ENCODE measurements at regions not wholly inside any gene's neighbourhood (a gene's known extent, or its start where the extent isn't known, plus 50 kb on each side); places are given as distances from the start of the nearest gene placed in this dataset.

DNA sequence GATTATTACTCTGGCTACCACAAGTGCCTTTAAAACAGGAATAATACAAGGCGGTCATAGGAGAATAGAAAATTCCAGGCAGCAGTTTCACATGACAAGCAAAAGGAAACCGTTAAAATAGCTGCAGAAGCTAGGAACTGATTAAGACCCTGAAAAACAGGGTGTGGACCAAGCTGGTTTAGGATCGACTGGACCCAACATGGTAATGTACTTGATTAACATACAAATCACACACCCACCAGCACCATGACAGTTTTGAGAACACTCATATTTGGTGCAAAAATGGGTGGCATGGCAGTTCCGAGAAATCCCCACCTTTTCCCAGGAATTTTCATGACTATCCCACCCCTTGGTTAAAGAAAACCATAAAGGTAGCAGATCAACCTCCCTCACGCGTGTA is 51.9 kb upstream of the TMEM163 start:
- Histone ChIP-seq H2AFZ (ENCODE audit: low read length, unreplicated experiment) (no peak overlapping the region), H3K27ac (ENCODE audit: low read depth, low read length) (no peak overlapping the region), H3K36me3 (ENCODE audit: insufficient read depth, low read length) (no peaks in the 10 kb centered on the region), H3K79me2 (ENCODE audit: control insufficient read depth, insufficient read depth, low read length, unreplicated experiment) (no peaks in the 10 kb centered on the region), H3K4me3 (ENCODE audit: low read depth, low read length) (no peak overlapping the region), H3K4me1 (ENCODE audit: control insufficient read depth, insufficient read depth, low read length, unreplicated experiment) (peaks cover 21% of the 10 kb centered on the region), H3K27me3 (ENCODE audit: insufficient read depth, low read length) (peaks cover 17% of the 10 kb centered on the region)

DNA sequence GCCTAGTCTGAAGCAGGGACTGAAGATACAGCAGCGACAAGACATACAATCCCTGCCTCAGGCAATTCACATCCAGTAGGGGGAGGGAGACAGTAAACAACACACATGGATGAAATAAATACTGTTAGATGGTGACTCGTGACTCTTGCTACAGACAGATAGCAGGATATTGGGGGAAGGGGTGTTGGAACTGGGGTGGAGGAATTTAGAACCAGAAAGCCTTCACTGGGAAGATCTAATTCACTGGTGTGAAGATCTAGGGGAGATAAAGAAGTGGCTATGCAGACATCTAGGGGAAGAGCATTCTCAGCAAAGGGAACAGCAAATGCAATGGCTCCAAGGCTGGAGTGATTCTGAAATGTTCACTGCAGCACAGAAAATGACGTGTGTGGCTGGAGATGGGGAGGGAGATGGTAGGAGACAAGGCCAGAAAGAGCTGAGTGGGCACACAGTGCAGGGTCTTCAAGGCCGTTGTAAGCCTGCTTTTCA is 52.6 kb upstream of the TMEM163 start:
- H3K27me3 ChIP-seq (ENCODE audit: insufficient read depth, low read length): peaks cover 17% of the 10 kb centered on the region
- no peak overlapping the region for H3K27ac ChIP-seq (ENCODE audit: low read depth, low read length)
- H3K79me2 ChIP-seq (ENCODE audit: control insufficient read depth, insufficient read depth, low read length, unreplicated experiment): no peaks in the 10 kb centered on the region
- no peaks in the 10 kb centered on the region for H3K36me3 ChIP-seq (ENCODE audit: insufficient read depth, low read length)
- no peak overlapping the region for H3K4me3 ChIP-seq (ENCODE audit: low read depth, low read length)
- H3K4me1 ChIP-seq (ENCODE audit: control insufficient read depth, insufficient read depth, low read length, unreplicated experiment): peaks cover 21% of the 10 kb centered on the region
- H2AFZ ChIP-seq (ENCODE audit: low read length, unreplicated experiment): peak overlapping the region; percentile 8

DNA sequence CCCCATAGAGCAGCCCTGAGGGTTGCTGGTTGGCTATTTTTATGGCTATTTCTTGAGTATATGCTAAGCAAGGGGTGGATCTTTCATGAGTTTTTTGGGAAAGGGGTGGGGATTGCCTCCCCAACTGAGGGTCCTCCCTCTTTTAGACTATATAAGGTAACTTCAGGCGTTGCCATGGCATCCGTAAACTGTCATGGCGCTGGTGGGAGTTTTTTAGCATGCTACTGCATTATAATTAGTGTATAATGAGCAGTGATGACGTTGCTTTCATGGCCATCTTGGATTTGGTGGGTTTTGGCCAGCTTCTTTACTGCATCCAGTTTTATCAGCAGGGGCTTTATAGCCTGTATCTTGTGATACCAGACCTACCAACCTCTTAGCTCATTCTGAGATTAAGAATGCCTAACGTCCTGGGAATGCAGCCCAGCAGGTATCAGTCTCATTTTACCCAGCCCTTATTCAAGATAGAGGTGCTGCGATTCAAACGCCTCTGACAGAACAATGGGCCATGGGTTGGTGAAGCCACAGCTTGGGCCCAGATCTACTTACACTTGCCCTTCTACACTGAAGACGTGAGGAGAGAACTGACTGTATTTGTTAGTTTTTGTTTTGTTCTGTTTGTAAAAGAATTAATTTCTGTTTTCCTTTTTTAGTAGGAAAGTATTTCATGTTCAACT is 53.8 kb upstream of the TMEM163 start:
- Histone ChIP-seq H3K27me3 (ENCODE audit: insufficient read depth, low read length) (peaks cover 10% of the 10 kb centered on the region; the same call in 1 of the 2 replicates), H2AFZ (ENCODE audit: low read length, unreplicated experiment) (no peak overlapping the region), H3K36me3 (ENCODE audit: insufficient read depth, low read length) (no peaks in the 10 kb centered on the region), H3K27ac (ENCODE audit: low read depth, low read length) (no peak overlapping the region), H3K4me1 (ENCODE audit: control insufficient read depth, insufficient read depth, low read length, unreplicated experiment) (peaks cover 21% of the 10 kb centered on the region), H3K4me3 (ENCODE audit: low read depth, low read length) (no peak overlapping the region), H3K79me2 (ENCODE audit: control insufficient read depth, insufficient read depth, low read length, unreplicated experiment) (no peaks in the 10 kb centered on the region)

DNA sequence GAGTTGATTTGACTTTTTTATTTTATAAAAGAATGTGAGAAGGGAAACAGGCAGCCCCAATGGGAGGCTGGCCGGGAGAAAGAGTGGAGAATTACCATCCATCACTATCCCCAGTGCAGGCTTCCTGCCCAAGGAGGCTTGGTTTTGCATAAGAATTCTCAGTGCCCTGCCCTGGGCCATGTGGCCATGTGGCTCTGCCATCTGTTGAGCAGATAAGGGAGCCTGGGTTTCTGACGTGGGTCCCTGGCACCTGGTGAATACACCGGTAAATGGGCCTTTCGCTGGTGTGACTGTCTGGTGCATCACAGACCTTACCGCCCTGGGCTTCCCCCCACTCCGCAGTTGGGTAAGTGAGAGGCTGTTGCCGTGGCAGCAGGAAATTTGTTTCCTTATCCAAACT is 54.5 kb upstream of the TMEM163 start:
- H2AFZ ChIP-seq (ENCODE audit: low read length, unreplicated experiment): peak overlapping the region; percentile 27
- no peaks in the 10 kb centered on the region for H3K36me3 ChIP-seq (ENCODE audit: insufficient read depth, low read length)
- no peak overlapping the region for H3K4me3 ChIP-seq (ENCODE audit: low read depth, low read length)
- peaks cover 21% of the 10 kb centered on the region for H3K4me1 ChIP-seq (ENCODE audit: control insufficient read depth, insufficient read depth, low read length, unreplicated experiment)
- H3K79me2 ChIP-seq (ENCODE audit: control insufficient read depth, insufficient read depth, low read length, unreplicated experiment): no peaks in the 10 kb centered on the region
- H3K27ac ChIP-seq (ENCODE audit: low read depth, low read length): no peak overlapping the region
- H3K27me3 ChIP-seq (ENCODE audit: insufficient read depth, low read length): peaks cover 10% of the 10 kb centered on the region; the same call in 1 of the 2 replicates

DNA sequence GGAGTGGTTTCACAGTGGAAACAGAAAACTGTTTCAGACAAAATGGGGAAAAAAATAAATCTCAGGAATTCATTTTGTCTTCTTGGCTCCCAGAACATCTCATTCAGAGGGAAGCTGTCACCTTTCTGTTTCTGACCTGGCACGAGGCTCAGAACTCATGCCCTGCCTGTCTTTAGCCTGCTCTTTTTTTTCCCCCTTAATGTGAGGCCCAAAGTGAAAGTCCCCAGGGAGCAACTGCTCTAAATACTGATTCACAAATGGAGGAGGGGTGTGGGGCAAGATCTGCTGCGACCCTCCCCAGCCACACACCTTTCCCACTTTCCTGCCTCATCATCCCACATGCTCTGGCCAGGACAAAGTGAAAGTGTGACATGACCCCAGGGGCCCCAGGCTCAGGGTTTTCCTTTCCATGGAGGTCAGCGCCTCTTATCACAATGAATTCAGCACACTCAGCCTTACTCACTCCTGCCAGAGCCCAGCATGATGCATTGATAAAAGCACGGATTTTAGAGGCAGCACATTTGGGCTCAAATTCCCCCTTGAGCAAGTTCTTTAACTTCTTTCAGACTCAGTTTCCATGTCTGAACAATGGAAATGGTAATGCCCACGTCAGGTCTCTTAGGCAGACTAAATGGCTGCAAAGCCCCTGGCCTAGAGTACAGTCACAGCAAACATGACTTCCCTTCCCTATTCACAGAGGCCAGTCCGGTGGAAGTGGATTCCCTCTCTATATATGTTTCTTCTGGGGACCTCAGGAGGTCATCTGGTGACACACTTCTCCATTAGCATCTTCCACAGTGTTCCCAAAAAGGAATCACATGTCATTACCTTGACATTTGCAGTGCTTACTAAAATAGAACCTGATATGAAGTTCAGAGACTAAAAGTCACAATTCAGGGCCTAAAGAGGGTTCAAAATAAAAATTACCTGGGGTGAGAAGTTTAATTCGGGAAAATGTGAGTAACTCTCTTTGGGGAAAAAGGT is 55.3 kb upstream of the TMEM163 start:
- H3K36me3 ChIP-seq (ENCODE audit: insufficient read depth, low read length): no peaks in the 10 kb centered on the region
- peak overlapping the region; percentile 14; the same call in 1 of the 2 replicates for H3K4me3 ChIP-seq (ENCODE audit: low read depth, low read length)
- H3K79me2 ChIP-seq (ENCODE audit: control insufficient read depth, insufficient read depth, low read length, unreplicated experiment): no peaks in the 10 kb centered on the region
- peaks cover 21% of the 10 kb centered on the region for H3K4me1 ChIP-seq (ENCODE audit: control insufficient read depth, insufficient read depth, low read length, unreplicated experiment)
- H3K27me3 ChIP-seq (ENCODE audit: insufficient read depth, low read length): peaks cover 10% of the 10 kb centered on the region; the same call in 1 of the 2 replicates
- H2AFZ ChIP-seq (ENCODE audit: low read length, unreplicated experiment): peak overlapping the region; percentile 77
- H3K27ac ChIP-seq (ENCODE audit: low read depth, low read length): peak overlapping the region; percentile 24; the same call in 1 of the 2 replicates

DNA sequence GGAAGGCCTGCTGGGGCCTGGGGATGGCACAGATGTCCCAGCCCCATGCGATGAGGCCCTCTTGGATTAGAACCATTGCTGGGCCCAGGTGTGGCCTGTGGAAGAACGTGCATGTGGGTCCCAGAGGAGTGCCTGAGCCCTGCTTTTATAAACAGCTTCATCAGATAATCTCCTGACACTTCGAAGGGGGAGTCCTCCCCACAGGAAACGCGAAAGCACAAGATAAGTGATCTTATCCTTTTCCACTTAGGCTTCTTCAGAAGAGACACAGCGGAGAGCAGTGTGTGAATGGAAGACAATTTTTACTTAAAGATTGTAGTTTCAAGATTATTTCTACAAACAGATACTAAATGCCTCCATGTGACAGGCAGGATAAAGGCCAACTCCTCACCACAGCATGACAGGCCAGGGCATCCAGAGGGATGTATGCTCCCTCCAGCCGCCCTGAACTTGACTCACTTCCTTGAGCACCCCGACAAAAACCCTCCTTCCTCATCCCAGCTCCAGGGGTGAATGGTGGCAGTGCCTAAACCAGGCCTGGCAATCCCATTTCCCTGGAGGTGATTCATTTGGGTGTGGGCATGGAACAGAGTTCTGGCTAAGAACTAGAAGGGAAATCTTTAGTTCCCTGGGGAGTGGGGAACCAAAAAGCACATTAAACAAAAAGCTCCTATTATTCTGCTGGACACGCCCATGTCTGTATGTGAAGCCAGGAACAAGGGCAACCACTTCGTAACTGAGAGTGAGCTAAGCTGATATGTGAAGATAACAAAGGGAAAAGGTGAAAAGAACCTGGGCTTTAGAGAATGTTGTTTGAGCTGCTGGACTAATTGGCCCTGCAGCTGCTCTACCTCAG is 56.2 kb upstream of the TMEM163 start:
- H2AFZ ChIP-seq (ENCODE audit: low read length, unreplicated experiment): no peak overlapping the region

DNA sequence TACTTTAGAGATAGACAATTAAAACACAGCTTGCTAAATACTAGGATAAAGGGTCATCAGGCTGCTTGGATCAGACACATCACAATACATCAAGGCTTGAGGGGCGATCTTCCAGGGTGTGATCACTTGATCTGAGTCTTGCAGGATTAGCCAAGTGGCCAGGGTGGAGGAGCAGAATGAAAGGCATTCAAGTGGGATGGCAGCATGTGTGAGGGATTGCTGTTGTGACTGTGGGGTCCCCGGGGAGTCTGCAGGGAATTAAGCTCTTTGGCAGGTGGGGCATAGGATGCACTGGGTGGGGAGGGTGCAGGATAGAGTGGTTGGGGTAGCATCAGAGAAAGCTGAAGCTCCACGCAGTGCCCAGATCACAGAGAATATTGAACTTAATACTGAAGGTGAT is 58.0 kb upstream of the TMEM163 start:
- Histone ChIP-seq H3K36me3 (ENCODE audit: insufficient read depth, low read length) (no peaks in the 10 kb centered on the region), H3K79me2 (ENCODE audit: control insufficient read depth, insufficient read depth, low read length, unreplicated experiment) (no peaks in the 10 kb centered on the region), H3K27ac (ENCODE audit: low read depth, low read length) (no peak overlapping the region), H3K4me3 (ENCODE audit: low read depth, low read length) (no peak overlapping the region), H2AFZ (ENCODE audit: low read length, unreplicated experiment) (no peak overlapping the region), H3K27me3 (ENCODE audit: insufficient read depth, low read length) (no peaks in the 10 kb centered on the region), H3K4me1 (ENCODE audit: control insufficient read depth, insufficient read depth, low read length, unreplicated experiment) (peaks cover 21% of the 10 kb centered on the region)

More for the DNA sequence above, 56.2 kb upstream of the TMEM163 start:
- Histone ChIP-seq H3K4me3 (ENCODE audit: low read depth, low read length) (no peak overlapping the region), H3K27ac (ENCODE audit: low read depth, low read length) (peak overlapping the region; percentile 14; the same call in 1 of the 2 replicates), H3K79me2 (ENCODE audit: control insufficient read depth, insufficient read depth, low read length, unreplicated experiment) (no peaks in the 10 kb centered on the region), H3K36me3 (ENCODE audit: insufficient read depth, low read length) (no peaks in the 10 kb centered on the region), H3K27me3 (ENCODE audit: insufficient read depth, low read length) (peaks cover 4% of the 10 kb centered on the region; the same call in 1 of the 2 replicates), H3K4me1 (ENCODE audit: control insufficient read depth, insufficient read depth, low read length, unreplicated experiment) (peaks cover 21% of the 10 kb centered on the region)

DNA sequence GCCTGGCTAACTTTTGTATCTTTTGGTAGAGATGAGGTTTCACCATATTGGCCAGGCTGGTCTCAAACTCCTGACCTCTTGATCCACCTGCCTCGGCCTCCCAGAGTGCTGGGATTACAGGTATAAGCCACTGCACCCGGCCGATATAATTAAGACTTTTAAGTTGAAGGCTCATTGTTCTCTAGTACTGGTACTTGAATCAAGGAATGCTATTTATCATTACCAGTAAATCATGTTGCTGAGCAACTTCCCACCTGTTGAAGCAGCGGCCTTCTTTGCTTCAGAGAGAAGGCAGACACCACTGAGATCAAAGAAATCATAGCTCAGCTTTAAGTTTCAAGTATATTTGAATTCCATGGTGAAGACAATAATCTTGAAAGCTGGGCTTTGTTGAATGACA is 58.8 kb upstream of the TMEM163 start:
- Histone ChIP-seq H3K27ac (ENCODE audit: low read depth, low read length) (no peak overlapping the region), H3K4me3 (ENCODE audit: low read depth, low read length) (no peak overlapping the region), H2AFZ (ENCODE audit: low read length, unreplicated experiment) (no peak overlapping the region), H3K79me2 (ENCODE audit: control insufficient read depth, insufficient read depth, low read length, unreplicated experiment) (no peaks in the 10 kb centered on the region), H3K36me3 (ENCODE audit: insufficient read depth, low read length) (no peaks in the 10 kb centered on the region), H3K4me1 (ENCODE audit: control insufficient read depth, insufficient read depth, low read length, unreplicated experiment) (peaks cover 21% of the 10 kb centered on the region), H3K27me3 (ENCODE audit: insufficient read depth, low read length) (no peaks in the 10 kb centered on the region)

DNA sequence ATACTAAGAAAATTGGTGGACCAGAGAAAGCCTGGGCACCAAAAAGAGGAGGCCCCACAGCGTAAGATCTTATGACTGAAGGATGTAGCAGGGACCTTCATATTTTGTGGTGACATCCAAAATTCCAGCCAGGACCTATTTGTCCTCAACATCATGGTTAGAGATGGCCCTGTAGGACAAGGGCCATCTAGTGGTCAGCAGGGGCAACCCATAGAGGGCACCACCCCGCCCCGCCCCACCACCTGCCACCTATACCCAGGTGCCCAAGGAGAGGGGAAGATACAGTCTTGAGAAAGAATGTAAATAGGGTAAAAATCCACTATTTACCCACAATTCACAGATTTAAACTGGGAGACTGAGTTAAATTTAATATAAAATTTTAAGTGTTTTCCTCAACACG is 59.6 kb upstream of the TMEM163 start:
- no peak overlapping the region for H3K4me3 ChIP-seq (ENCODE audit: low read depth, low read length)
- H3K27ac ChIP-seq (ENCODE audit: low read depth, low read length): no peak overlapping the region
- H3K4me1 ChIP-seq (ENCODE audit: control insufficient read depth, insufficient read depth, low read length, unreplicated experiment): peaks cover 20% of the 10 kb centered on the region
- H3K27me3 ChIP-seq (ENCODE audit: insufficient read depth, low read length): no peaks in the 10 kb centered on the region
- no peaks in the 10 kb centered on the region for H3K36me3 ChIP-seq (ENCODE audit: insufficient read depth, low read length)
- H3K79me2 ChIP-seq (ENCODE audit: control insufficient read depth, insufficient read depth, low read length, unreplicated experiment): no peaks in the 10 kb centered on the region
- no peak overlapping the region for H2AFZ ChIP-seq (ENCODE audit: low read length, unreplicated experiment)

DNA sequence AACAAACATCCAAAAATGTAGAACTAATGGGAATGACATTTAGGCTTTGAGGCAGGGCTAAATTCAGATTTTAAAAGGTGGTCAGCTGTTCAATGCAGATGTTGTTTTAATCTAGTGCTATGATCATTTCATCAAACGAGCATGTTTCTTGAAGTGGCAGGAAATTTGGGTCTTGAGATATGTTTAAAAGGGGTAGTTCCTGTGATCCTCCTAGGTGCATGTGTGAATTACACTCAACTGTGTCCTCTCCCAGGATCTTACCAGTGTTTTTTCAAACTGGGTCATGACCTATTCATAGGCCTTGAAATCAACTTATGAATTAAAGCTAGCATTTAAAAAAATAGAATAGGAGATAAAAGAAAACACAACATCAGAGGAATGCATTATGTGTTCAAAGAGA is 57.4 kb upstream of the ACMSD start:
- Histone ChIP-seq H3K79me2 (ENCODE audit: control insufficient read depth, insufficient read depth, low read length, unreplicated experiment) (no peaks in the 10 kb centered on the region), H2AFZ (ENCODE audit: low read length, unreplicated experiment) (no peak overlapping the region), H3K4me3 (ENCODE audit: low read depth, low read length) (no peak overlapping the region), H3K36me3 (ENCODE audit: insufficient read depth, low read length) (no peaks in the 10 kb centered on the region), H3K4me1 (ENCODE audit: control insufficient read depth, insufficient read depth, low read length, unreplicated experiment) (no peaks in the 10 kb centered on the region), H3K27ac (ENCODE audit: low read depth, low read length) (no peak overlapping the region), H3K27me3 (ENCODE audit: insufficient read depth, low read length) (no peaks in the 10 kb centered on the region)
